ENCODE measurements at regions not wholly inside any gene's neighbourhood (a gene's known extent, or its start where the extent isn't known, plus 50 kb on each side); places are given as distances from the start of the nearest gene placed in this dataset.

DNA sequence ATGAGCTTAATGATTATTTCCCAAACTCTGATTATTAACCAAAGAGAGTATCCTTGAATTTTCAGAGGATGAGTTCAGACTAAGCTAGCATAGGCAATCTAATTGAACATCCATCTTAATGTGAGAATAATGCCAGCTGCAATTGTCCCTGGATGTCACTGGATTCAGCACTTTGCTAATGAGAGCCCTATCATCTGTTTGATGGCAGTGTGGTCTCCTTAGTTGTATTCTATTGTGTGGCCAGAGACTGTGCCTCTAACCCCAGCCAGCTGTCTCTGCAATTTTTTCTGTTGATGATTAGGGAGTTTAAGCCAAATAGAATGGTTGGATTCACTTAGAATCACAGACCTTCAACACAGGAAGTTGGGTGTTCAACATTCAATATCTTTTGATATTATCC, 1249.5 kb downstream of the FAM181B start:
- TF ChIP-seq, protein P1, sequence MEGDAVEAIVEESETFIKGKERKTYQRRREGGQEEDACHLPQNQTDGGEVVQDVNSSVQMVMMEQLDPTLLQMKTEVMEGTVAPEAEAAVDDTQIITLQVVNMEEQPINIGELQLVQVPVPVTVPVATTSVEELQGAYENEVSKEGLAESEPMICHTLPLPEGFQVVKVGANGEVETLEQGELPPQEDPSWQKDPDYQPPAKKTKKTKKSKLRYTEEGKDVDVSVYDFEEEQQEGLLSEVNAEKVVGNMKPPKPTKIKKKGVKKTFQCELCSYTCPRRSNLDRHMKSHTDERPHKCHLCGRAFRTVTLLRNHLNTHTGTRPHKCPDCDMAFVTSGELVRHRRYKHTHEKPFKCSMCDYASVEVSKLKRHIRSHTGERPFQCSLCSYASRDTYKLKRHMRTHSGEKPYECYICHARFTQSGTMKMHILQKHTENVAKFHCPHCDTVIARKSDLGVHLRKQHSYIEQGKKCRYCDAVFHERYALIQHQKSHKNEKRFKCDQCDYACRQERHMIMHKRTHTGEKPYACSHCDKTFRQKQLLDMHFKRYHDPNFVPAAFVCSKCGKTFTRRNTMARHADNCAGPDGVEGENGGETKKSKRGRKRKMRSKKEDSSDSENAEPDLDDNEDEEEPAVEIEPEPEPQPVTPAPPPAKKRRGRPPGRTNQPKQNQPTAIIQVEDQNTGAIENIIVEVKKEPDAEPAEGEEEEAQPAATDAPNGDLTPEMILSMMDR (IDR thresholded peaks at IDR 0.05), result no peak
- TF ChIP-seq EZH2 (IDR thresholded peaks at IDR 0.05) (no peak), EZH2phosphoT487 (IDR thresholded peaks at IDR 0.05) (no peak)

All from neural progenitor cell (in vitro differentiated cells).